ENCODE measurements at regions not wholly inside any gene's neighbourhood (a gene's known extent, or its start where the extent isn't known, plus 50 kb on each side); places are given as distances from the start of the nearest gene placed in this dataset.

DNA sequence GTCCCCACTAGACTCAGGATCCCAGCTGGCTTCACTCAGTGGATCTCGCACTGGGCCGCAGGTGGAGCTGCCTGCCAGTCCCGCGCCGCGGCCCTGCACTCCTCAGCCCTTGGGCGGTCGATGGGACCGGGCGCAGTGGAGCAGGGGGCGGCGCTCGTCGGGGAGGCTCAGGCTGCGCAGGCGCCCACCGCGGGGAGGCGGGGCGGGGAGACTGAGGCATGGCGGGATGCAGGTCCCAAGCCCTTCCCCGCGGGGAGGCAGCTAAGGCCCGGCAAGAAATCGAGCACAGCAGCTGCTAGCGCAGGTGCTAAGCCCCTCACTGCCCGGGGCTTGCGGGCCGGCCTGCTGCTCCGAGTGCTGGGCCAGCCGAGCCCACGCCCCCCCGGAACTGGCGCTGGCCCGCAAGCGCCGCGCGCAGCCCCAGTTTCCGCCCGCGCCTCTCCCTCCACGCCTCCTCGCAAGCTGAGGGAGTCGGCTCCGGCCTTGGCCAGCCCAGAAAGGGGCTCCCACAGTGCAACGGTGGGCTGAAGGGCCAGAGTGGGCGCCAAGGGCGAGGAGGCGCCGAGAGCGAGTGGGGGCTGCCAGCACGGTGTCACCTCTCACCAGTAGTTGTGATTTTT lies 1038.0 kb downstream of the PCDH19 start:
- intact Hi-C loops (cut with DNase I) = no loop called here
- Histone ChIP-seq H3K36me3 (no peaks in the 10 kb centered on the region), H3K27me3 (peaks cover 0 to 6% (median 0%) of the 10 kb centered on the region in 9 donors), H3K27ac (no peak overlapping the region), H3K4me1 (no peaks in the 10 kb centered on the region), H3K4me3 (no peak overlapping the region), H3K9me3 (no peaks in the 10 kb centered on the region)
- ATAC-seq (no peak), DNase-seq (no peak)
- WGBS, 4 donors = 77 to 94% (median 87%) methylated on average over 35 to 53 of the region's 53 CpGs
- TF ChIP-seq, protein P1, sequence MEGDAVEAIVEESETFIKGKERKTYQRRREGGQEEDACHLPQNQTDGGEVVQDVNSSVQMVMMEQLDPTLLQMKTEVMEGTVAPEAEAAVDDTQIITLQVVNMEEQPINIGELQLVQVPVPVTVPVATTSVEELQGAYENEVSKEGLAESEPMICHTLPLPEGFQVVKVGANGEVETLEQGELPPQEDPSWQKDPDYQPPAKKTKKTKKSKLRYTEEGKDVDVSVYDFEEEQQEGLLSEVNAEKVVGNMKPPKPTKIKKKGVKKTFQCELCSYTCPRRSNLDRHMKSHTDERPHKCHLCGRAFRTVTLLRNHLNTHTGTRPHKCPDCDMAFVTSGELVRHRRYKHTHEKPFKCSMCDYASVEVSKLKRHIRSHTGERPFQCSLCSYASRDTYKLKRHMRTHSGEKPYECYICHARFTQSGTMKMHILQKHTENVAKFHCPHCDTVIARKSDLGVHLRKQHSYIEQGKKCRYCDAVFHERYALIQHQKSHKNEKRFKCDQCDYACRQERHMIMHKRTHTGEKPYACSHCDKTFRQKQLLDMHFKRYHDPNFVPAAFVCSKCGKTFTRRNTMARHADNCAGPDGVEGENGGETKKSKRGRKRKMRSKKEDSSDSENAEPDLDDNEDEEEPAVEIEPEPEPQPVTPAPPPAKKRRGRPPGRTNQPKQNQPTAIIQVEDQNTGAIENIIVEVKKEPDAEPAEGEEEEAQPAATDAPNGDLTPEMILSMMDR (IDR thresholded peaks at IDR 0.05) = no peak
- TF ChIP-seq POLR2A (IDR thresholded peaks at IDR 0.05) = no peak

DNA sequence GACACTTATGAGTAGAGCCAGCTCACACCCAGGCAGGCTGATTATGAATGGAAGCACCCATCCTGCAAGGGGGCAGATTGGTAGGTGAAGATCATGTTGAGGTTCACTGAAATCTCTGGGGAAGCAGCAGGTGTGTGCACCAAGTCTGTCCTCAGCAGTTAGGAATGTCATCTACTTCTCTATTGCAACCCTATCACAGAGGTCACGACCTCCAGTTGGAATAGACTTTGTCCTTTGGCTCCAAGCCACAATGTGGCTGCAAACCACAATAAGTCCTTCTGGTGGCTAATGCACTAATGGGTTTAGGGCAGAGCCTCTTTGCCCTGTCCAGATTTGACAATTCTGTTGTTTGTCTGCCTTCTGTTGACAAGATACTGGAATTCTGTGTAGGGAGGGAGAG lies 1056.7 kb downstream of the PCDH19 start:
- 27 to 83% (median 56%) methylated on average over 1 of the region's 1 CpG for WGBS, 4 donors
- peaks cover 0 to 12% (median 0%) of the 10 kb centered on the region in 9 donors for H3K27me3 ChIP-seq
- intact Hi-C loops (cut with DNase I) = no loop called here
- H3K27ac ChIP-seq = no peak overlapping the region
- TF ChIP-seq POLR2A (IDR thresholded peaks at IDR 0.05) = no peak
- TF ChIP-seq, protein P1 (IDR thresholded peaks at IDR 0.05) = no peak
- no peaks in the 10 kb centered on the region for H3K36me3 ChIP-seq
- peaks cover 0 to 2% (median 0%) of the 10 kb centered on the region in 12 donors for H3K9me3 ChIP-seq
- H3K4me3 ChIP-seq = no peak overlapping the region
- no peak for DNase-seq
- ATAC-seq = no peak
- H3K4me1 ChIP-seq = no peaks in the 10 kb centered on the region

DNA sequence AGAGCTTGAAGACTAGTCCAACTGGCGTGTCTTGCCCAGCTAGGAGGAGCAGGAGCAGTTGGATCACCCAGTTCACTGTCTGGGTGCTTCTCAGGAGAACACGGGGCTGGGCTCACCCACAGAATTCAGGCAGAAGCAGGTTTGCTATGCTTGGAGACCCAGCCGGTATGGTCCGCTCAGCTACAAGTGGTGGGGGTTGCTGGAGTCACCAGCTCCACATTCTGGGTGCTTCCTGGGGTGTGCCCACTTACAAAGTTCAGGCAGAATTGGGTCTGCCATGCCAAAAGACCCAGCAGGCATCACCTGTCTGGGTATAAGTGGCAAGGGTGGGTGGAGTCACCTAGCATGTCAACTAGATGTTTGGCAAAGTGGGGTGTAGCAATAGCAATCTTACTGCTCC lies 1061.8 kb downstream of the PCDH19 start:
- Histone ChIP-seq H3K36me3 (no peaks in the 10 kb centered on the region), H3K27ac (no peak overlapping the region), H3K9me3 (peaks cover 0 to 11% (median 0%) of the 10 kb centered on the region in 12 donors), H3K4me3 (no peak overlapping the region), H3K4me1 (no peaks in the 10 kb centered on the region), H3K27me3 (peaks cover 0 to 3% (median 0%) of the 10 kb centered on the region in 9 donors)
- WGBS, 4 donors = 56 to 79% (median 76%) methylated on average over 2 to 4 of the region's 4 CpGs
- no peak for DNase-seq
- no peak for ATAC-seq
- no peak for TF ChIP-seq POLR2A (IDR thresholded peaks at IDR 0.05)
- TF ChIP-seq, protein P1 (IDR thresholded peaks at IDR 0.05) = no peak
- intact Hi-C loops (cut with DNase I) = no loop called here

DNA sequence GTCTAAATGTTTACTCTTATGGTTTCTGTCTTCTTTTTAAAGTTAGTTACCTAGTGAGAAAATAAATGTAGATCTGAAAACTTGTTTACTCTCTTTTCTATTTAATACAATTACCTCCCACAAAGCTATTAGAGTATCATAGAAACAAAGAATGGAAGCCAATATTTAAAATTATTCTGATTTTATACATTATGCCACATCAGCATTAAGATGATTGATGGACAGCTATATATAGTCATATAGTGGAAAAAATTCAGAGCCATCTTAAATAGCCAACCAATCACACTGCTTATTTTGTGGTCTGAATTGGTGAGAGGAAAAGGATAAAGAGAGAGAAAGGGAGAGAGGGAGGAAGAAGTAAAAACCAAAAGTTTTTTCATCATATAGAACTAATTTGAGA lies 1101.8 kb downstream of the PCDH19 start:
- Histone ChIP-seq H3K4me3 (no peak overlapping the region), H3K9me3 (no peaks in the 10 kb centered on the region), H3K36me3 (no peaks in the 10 kb centered on the region), H3K4me1 (no peaks in the 10 kb centered on the region), H3K27ac (no peak overlapping the region), H3K27me3 (peaks cover 0 to 1% (median 0%) of the 10 kb centered on the region in 9 donors)
- TF ChIP-seq POLR2A (IDR thresholded peaks at IDR 0.05) = no peak
- TF ChIP-seq, protein P1 (IDR thresholded peaks at IDR 0.05) = no peak
- intact Hi-C loops (cut with DNase I) = no loop called here
- no peak for DNase-seq
- no peak for ATAC-seq
